BE2C (cell line): ENCODE measurements at regions not wholly inside any gene's neighbourhood (a gene's known extent, or its start where the extent isn't known, plus 50 kb on each side); places are given as distances from the start of the nearest gene placed in this dataset.

ENCODE experiments used
- DNase-seq: peaks from one replicate; pipeline ENCODE4 v3.0.0-alpha.2; 2020
- H3K27me3 ChIP-seq: fragments of 250-450 bp; sonication (Bioruptor Pico); 2 replicates; pipeline ENCODE4 v1.5.1; 2020; ENCODE audit warnings: mild to moderate bottlenecking
- H3K36me3 ChIP-seq: fragments of 250-450 bp; sonication (Bioruptor Pico); 2 replicates; pipeline ENCODE4 v1.5.1; 2020; ENCODE audit warnings: mild to moderate bottlenecking
- H3K4me1 ChIP-seq: fragments of 250-450 bp; sonication (Bioruptor Pico); 2 replicates; pipeline ENCODE4 v1.5.1; 2020
- H3K4me3 ChIP-seq: 2 replicates; pipeline ENCODE4 v1.5.1; 2011; ENCODE audit warnings: low read depth, low read length
- H3K9me3 ChIP-seq: fragments of 250-450 bp; sonication (Bioruptor Pico); 2 replicates; pipeline ENCODE4 v1.5.1; 2020
- TF ChIP-seq, protein P1 (sequence below): IDR thresholded peaks from 2 replicates; pipeline ENCODE4 v1.5.1; 2012; ENCODE audit warnings: mild to moderate bottlenecking, low read depth, low read length

DNA sequence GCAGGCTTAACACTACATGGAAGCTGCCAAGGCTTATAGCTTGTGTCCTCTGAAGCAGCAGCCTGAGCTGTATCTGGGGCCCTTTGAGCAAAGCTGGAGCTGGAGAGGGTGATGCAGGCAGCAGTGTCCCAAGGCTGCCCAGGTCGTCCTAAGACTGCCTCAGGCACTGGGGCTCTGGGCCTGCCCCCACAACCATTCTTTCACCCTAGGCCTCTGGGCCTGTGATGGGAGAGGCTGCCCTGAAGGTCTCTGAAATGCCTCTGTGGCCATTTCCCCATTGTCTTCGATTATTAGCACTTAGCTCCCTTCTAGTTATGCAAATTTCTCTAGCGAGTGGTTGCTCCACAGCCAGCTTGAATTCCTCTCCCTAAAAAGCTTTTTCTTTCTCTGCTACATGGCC lies 142.0 kb downstream of the LRIG2 start:
- Histone ChIP-seq H3K4me3 (no peak overlapping the region), H3K4me1 (peaks cover 28% of the 10 kb centered on the region), H3K9me3 (no peaks in the 10 kb centered on the region), H3K36me3 (no peaks in the 10 kb centered on the region), H3K27me3 (no peaks in the 10 kb centered on the region)
- TF ChIP-seq, protein P1, sequence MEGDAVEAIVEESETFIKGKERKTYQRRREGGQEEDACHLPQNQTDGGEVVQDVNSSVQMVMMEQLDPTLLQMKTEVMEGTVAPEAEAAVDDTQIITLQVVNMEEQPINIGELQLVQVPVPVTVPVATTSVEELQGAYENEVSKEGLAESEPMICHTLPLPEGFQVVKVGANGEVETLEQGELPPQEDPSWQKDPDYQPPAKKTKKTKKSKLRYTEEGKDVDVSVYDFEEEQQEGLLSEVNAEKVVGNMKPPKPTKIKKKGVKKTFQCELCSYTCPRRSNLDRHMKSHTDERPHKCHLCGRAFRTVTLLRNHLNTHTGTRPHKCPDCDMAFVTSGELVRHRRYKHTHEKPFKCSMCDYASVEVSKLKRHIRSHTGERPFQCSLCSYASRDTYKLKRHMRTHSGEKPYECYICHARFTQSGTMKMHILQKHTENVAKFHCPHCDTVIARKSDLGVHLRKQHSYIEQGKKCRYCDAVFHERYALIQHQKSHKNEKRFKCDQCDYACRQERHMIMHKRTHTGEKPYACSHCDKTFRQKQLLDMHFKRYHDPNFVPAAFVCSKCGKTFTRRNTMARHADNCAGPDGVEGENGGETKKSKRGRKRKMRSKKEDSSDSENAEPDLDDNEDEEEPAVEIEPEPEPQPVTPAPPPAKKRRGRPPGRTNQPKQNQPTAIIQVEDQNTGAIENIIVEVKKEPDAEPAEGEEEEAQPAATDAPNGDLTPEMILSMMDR, result no peak
- DNase-seq, result no peak

DNA sequence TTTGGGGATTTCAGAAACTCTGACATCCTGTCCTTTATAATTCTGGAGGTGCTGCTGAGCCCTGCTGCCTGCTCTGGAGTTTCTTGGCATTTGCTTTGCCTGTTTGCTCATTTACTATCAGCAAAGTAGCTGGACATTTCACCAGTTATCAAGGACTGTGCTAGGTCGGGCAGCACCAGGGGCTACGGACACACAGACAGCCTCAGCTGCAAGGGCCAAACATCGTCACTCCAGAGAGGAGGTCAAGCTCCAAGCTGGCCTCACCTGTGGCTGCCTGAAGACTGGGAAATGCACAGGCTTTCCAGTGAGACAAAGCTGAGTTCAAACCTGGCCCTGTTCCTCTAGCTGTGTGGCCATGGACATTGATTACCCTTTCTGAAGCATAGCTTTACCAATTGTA lies 143.7 kb downstream of the LRIG2 start:
- no peak for DNase-seq
- H3K4me1 ChIP-seq, result peaks cover 28% of the 10 kb centered on the region
- H3K36me3 ChIP-seq, result no peaks in the 10 kb centered on the region
- no peaks in the 10 kb centered on the region for H3K9me3 ChIP-seq
- TF ChIP-seq, protein P1, result no peak
- no peak overlapping the region for H3K4me3 ChIP-seq
- H3K27me3 ChIP-seq, result no peaks in the 10 kb centered on the region

DNA sequence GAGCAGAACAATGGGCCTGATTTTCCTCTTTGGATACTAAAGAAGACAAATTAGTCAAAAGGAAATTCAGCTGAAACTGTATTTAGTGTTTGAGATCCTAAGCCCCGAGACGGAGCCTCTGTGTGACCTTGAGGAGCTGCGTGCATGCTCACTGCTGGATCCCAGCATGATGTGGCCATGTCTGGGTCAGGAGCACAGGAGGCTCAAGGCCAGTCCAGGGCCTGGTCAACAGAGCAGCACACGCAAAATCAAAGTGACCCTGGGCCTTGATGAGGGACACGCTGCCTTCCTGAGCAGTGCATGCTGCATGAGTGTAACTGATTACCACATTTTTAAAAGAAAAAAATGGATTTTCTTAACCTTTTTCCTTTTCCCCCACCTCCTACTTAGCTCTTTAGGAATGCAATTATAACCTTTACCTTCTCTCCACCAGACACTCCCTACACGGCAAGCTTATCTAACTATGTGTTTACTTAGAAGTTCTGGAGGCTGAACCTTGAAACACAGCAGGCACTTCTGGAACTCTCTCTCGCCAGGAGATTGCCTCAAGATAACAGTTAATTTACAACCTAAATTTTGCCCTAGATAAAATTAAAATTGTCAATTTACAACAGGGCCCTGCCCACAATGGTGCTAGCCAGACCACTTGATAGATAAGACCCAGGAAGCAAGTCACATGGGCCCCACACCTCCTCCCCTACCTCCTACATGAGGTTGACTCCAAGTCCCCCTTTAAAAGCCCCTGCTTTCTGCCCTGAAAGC lies 144.6 kb downstream of the LRIG2 start:
- Histone ChIP-seq H3K36me3 (no peaks in the 10 kb centered on the region), H3K4me1 (peaks cover 24% of the 10 kb centered on the region), H3K4me3 (no peak overlapping the region), H3K9me3 (no peaks in the 10 kb centered on the region), H3K27me3 (no peaks in the 10 kb centered on the region)
- TF ChIP-seq, protein P1, result no peak
- DNase-seq, result peak; percentile 24

DNA sequence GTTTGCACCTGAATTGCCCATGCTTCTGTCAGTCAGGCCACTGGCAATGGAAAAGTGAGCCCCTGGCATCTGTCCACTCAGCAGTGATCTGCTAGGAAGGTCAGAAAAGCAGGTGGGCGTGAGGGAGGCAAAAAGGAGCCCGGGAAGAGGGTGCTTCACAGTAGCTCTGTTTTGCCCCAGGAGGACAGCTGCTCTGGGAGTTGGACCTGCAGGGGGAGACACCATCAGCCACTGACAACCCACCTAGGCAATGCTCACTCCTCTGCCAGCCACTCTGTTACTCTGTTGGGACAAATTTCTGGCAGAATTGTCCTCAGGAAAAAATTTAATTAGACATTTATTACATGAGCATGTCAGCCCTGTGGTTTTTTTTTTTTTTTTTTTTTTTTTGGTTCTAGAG lies 146.4 kb downstream of the LRIG2 start:
- DNase-seq, result peak; percentile 56
- TF ChIP-seq, protein P1, result peak; percentile 72
- Histone ChIP-seq H3K36me3 (no peaks in the 10 kb centered on the region), H3K4me1 (peaks cover 24% of the 10 kb centered on the region), H3K27me3 (no peaks in the 10 kb centered on the region), H3K9me3 (no peaks in the 10 kb centered on the region), H3K4me3 (no peak overlapping the region)

DNA sequence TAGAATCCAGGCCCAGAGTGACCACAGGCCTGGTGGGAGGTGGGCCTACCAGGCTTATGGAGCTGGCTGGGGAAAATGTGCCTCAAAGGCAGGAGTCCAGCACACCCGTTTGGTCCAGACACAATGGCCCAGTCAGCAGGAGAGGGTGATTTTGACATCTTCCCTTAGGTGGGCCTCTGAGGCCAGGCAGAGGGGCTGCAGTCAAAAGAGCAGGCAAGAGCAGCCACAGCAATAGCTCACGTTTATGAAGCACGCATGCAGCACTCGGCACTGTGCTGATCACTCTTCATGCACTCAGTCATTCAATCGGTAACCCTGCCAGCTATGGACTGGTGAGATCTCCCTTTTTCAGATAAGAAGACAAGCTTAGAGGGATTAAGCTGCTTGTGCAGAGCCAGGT lies 146.8 kb downstream of the LRIG2 start:
- no peak for DNase-seq
- Histone ChIP-seq H3K9me3 (no peaks in the 10 kb centered on the region), H3K27me3 (no peaks in the 10 kb centered on the region), H3K4me3 (no peak overlapping the region), H3K4me1 (peaks cover 24% of the 10 kb centered on the region), H3K36me3 (no peaks in the 10 kb centered on the region)
- TF ChIP-seq, protein P1, result no peak

DNA sequence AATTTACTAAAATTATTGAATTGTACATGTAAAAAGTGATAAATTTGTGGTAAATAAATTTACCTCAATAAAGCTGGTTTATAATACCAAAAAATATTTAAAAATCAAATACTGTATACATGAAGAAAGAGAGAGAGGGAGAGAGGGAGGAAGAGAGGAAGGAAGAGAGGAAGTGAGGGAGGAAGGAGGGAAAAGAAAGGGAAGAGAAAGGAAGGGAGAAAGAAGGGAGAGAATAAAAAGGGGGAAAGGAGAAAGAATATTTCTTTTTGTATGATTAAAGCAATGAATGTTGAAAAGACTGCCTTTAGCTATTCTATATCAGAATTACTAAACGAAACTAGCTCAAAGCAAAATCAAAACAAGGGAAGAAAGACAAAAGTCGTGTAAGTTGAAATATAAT lies 150.0 kb downstream of the LRIG2 start:
- TF ChIP-seq, protein P1, result no peak
- Histone ChIP-seq H3K4me3 (no peak overlapping the region), H3K36me3 (no peaks in the 10 kb centered on the region), H3K27me3 (no peaks in the 10 kb centered on the region), H3K4me1 (peaks cover 15% of the 10 kb centered on the region), H3K9me3 (no peaks in the 10 kb centered on the region)
- no peak for DNase-seq
